Eye (tissue), 1 donor: ENCODE measurements at regions not wholly inside any gene's neighbourhood (a gene's known extent, or its start where the extent isn't known, plus 50 kb on each side); places are given as distances from the start of the nearest gene placed in this dataset.
"Not testable (repeated sequence)": the region's sequence is repeated elsewhere in the genome, so short reads cannot be mapped to it uniquely, and the experiment has no call there.

Experiments used
- DNase-seq: peaks from one replicate; pipeline ENCODE4 v3.0.0-alpha.2; 2015

GRCh38 chr9:115326461-115326860, 208.5 kb upstream of the TNC start:
- DNase-seq: no peak

- no peak for DNase-seq
These were observed 209.6 kb upstream of the TNC start for GRCh38 chr9:115327436-115328122.

DNA sequence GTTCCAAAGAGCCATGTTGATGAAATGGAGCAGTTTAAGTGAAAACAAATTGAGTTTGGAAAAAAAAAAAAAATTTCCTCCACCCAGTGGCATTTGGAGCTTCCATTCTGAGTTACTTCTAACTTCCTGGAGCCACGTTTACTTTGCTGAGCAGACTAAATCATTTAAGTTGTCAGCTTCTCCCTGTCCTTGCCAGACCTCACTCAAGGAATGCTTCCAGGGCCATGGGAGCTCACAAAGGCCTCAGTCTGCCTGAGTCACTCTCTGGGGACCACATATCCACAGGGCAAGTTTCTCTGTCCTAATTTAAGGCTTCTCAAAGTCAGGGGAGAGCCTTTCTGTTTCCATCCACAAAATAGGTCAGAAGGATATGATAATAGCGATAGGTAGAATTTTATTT, 210.3 kb upstream of the TNC start:
- DNase-seq: no peak

GRCh38 chr9:115328677-115329076, 210.7 kb upstream of the TNC start:
- no peak for DNase-seq

GRCh38 chr9:115333277-115334070, 215.5 kb upstream of the TNC start:
- no peak for DNase-seq

DNA sequence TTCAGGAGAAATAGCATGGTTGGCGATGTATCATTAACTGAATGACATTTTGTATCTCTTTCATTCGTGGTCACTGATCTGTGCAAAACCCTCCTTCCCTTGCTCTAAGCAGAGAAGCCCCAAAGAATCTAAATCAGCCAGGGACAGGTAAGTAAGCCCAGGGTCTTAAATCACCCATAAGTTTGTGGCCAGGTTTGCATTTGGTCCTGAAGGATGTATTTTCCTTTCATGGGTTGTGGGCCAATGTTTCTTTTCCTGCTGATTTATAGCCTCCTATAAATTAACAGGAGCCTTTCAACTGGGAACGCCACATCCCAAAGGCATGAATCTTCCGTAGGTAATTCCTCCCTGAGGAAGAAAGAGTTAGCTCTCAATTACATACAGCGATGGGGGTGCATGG, 217.5 kb upstream of the TNC start:
- no peak for DNase-seq

- no peak for DNase-seq
These were observed 222.4 kb upstream of the TNC start for GRCh38 chr9:115340314-115340713.

DNA sequence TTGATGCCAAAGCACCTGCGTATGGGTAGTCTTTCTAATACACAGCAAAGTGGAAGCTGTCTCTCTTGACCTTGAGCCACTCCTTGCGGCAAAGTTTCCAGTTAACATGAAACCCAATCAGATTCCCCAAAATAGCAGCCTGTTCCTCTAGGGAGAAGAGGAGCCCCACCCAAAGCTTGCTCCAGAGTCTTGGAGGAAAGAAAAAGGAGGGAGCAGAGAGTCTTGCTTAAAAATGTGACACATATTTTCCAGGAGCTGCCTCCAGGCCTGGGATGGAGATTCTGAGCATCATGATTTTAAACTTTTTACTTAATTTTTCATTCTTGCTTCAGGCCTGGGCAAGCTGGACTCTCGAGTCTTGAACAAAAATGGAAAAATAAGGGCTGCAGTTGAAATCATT, 223.5 kb upstream of the TNC start:
- no peak for DNase-seq

GRCh38 chr9:115347776-115348175, 229.8 kb upstream of the TNC start:
- DNase-seq: not testable (repeated sequence)

DNA sequence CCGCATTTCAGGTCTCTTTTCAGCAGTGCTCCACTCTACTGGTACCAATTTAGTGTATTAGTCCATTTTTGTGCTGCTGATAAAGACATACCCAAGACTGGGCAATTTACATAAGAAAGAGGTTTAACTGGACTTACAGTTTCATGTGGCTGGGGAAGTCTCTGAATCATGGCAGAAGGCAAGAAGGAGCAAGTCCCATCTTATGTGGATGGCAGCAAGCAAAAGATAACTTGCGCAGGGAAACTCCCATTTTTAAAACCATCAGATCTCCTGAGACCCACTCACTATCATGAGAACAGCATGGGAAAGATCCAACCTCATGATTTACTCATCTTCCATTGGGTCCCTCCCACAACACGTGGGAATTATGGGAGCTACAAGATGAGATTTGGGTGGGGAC, 231.0 kb upstream of the TNC start:
- DNase-seq: not testable (repeated sequence)

DNA sequence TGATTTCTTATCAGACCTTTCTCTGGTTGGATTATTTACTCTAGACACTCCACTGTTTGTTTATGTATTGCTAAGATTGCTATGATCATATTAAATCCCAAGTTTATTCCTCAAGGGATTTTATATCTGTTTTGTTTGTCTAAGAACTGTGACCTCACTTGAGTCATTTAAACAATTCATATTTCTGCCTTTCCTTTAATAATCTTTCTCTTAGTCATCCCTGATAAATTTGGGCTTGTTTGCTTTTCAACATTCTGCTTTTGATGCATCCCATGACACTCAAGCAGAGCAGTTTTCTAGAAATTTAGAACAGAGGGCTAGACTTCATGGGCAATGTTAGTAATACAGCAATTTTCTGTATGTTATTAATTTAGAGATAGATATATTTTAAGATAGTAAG, 231.6 kb upstream of the TNC start:
- no peak for DNase-seq

DNA sequence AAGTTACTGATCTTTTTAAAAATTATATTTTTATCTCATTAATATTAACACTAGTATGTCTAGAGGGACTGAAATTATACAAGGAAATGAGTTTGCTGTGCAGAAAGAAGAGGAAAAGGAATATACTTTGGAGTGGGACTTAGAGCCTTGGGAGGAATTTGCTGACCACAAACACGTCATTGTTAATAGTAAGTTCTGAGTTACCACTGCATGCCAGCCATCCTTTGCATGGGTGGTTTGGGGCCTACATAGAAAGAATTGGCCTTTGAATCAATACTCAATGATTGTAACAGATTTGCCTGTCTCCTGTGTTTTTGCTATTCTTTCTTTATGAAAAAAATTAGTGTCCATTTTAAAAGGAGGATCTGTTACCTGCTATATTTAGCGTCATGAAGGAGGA, 232.6 kb upstream of the TNC start:
- no peak for DNase-seq

GRCh38 chr9:115353681-115354080, 235.7 kb upstream of the TNC start:
- no peak for DNase-seq

DNA sequence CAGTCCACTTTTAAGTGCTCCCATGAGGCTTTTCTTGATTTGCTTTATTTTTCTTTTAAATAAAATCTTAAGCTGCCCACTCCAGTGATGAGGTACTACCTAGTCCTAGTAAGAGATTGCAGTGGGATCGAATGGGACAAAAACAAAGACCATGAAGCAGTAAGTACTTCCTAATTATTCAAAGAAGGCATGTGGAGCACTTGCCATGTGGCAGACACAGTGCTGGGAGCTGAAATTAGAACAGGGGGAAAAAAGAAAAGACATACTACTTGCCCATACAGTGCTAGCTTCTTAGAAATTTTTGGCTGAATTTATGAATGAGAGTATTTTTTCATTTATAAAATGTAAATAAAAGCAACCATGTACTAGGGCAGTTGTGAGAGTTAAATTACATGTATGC, 239.9 kb upstream of the TNC start:
- DNase-seq: no peak

- DNase-seq: no peak
These were observed 241.2 kb upstream of the TNC start for GRCh38 chr9:115359017-115359780.

DNA sequence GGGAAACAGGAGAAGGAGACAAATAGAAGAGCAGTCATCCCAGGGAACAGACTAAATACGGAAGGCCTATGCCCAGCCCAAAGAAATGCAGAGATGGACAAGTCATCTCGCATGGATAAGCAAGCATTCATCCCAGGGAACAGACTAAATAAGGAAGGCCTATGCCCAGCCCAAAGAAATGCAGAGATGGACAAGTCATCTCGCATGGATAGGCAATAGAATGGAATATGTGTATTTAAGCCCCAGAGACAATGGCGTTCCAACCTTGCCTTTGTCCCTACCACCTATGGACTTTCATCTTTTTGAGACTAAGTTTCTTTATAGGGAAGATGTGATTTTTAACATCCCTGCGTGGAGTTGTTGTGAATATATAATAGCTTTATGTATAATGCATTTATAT, 242.2 kb upstream of the TNC start:
- no peak for DNase-seq

- DNase-seq: no peak
These were observed 244.1 kb upstream of the TNC start for GRCh38 chr9:115362101-115362500.

DNA sequence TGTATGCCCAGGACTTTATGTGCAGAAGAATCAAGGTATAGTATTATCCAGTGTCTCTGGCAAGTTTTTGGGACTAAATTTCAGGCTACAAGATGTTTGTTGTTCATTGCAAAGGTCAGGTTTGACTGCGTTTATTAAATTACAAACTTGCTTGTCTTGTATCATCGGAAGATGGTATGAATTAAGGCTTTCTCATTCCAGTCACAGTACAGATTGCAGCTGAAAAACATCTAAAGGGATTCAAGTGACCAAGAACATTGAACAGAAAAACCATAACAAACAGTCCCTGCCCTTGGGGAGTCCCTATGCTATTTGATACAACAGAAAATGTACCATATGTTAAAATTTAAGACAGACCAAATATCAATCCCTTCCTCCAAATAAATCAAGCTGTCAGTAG, 244.7 kb upstream of the TNC start:
- DNase-seq: no peak

DNA sequence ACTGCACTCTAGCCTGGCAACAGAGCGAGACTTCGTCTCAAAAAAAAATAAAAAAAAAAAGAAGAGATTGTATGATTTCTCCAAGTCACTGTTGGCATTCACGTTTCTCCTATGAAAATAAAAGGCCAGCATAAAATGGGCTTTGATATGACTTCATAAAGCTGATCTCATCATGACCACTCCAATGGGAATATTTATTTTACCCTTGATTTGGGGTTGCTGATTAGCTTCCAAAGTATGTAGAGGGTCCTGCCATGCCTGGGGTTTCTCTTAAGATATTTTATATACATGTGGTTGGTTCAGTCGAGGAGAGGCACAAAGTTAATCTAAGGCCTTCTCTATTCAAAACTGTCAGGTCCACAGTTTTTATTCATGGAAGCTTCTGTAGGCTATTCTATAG, 247.0 kb upstream of the TNC start:
- DNase-seq: no peak

GRCh38 chr9:115367321-115367720, 249.4 kb upstream of the TNC start:
- DNase-seq: no peak

DNA sequence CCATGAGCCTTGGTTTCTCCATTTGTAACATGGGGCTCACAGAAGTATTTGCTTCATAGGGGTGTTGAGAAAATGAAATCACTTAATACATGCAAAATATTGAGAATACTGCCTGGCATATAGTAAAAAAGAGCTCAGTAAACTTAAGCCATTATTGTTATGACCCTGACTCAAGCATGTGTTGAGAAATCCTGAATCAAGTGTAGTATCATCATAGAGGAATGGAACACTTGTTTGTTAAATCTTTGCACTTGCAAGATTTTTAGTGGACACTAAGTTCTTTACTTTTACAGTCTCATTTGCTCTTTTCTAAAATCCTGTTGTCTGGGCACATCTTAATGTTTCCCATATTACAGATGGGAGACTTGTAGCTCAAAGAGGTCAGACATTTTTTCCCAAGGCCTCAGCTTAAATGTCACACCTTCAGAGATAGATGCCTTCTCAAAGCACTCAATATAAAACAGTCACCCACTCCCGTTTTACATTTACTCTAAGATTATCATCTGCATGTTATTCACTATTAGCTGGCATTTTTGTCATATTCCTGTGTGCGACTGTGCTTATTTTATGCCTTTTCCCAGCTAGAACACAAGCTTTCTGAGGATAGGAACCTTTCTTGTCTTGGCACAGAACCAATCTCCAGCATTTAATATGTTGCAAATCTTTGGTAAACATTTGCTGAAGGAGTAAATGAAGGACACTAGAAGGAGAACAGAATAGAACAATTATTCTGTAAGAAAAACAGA, 250.0 kb upstream of the TNC start:
- no peak for DNase-seq

DNA sequence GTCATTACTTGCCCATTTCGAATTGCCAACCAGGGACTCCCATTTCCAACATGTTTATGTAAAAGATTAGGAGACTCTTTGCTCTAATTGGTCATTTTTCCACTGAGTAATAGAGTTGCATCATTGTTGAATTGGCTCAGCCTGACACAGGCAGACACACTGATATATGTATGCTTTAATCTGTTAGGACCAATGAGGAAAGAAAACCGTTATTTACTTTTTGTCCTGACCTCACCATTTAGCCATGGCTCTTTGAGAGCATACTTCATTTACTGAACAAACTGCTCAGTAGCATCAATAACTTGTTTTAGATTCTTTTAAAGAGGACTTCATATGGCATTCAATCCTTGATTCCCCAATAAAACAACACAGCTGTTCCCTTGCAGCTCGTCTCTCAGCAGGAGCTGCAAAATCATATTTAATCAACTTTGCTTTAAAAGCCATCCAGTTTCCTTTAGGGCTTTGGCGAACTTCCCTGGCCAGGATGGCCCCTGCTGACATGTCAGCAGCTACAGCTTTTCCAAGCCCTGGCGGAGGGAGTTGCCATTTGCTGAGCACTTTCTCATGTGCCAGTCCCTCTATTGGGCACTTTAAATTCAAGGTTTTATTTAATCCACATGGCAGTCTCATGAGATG, 251.5 kb upstream of the TNC start:
- peak; percentile 62 for DNase-seq
